DMS114 treated with DMSO at 0.1 percent for 48 hours (cell line): ENCODE measurements at regions not wholly inside any gene's neighbourhood (a gene's known extent, or its start where the extent isn't known, plus 50 kb on each side); places are given as distances from the start of the nearest gene placed in this dataset.

Source experiments
- DNase-seq: peaks from one replicate; lab custom pipeline; 2025; ENCODE audit not compliant: unreplicated experiment; lab: John Stamatoyannopoulos, UW

DNA sequence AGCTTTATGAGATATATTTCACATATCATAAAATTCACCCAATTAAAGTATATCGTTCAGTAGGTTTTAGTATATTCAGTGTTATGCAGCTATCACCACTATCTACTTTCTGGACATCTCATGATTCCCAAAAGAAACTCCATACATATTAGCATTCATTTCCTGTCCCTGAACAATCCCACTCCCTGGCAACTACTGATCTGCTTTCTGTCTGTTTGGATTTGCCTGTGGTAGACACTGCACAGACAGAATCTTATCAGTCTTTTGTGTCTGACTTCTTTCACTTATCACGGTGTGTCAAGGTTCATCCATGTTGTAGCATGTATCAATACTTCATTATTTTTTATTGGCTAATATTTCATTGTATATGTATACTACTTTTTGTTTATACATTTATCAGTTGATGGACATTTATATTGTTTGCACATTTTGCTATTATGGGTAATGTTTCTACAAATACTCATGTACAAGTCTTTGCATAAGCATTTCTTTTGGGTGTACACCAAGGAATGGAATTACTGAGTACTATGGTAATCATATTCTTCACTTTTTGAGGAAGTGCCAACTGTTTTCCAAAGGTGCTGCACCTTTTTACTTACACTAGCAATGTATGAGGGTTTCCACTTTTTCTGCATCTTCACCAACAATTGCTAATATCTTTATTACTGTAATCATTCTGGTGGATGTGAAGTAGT lies 373.9 kb downstream of the AASDHPPT start:
- DNase-seq: no peak

DNA sequence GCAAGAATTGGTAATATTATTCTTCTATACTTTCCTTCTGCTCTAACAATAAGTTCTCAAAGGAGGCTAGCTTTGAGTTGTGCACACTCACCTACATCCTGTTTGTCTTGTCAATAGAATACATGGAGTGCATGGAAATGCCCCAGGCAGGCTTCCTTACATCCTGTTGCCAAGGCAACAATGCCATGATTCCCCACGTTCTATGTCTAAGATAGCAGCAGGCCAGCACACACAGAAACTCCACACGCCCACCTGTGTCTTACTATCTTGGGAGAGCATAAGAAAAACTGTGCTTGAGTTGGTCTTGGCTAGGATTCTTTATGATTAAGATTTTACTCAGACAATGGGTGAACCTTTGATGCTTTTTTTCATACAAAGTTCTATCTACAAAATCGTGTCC lies 379.2 kb downstream of the AASDHPPT start:
- no peak for DNase-seq

DNA sequence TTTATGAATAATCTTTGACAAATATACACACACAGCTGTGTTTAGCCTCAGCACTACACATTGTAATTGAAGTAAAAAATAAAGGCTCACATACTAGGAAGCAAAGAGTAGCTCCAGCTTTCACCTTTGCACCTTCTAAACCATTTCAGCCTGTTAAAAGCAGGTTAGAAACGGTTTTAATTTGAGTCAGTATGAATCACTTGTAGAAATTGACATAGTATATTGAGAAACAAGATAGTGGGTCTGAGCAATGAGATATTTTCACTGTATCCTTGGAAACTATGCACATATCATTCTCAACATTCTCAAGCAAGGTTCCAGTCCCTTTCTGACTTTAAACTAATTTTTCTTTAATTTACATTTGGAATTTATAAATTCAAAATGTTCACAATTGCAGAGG lies 380.3 kb downstream of the AASDHPPT start:
- no peak for DNase-seq

DNA sequence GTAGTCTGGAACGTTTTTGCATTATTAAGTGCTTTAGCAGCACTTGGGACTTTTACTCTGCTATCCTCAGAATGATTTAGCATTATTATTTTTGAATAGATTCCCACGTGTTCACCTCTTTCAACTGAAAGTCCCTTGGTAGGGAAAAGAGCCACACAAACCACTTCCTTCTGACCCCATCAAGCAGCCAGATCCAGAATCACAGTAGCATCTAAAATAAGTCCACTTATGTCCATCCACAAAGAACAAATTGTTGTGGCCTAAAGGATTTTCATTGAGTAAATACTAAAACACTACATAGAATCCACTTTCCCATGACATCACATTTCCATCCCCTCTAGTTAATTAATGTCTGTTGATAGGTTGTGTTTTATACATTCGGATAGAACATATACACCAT lies 381.7 kb downstream of the AASDHPPT start:
- DNase-seq: no peak

DNA sequence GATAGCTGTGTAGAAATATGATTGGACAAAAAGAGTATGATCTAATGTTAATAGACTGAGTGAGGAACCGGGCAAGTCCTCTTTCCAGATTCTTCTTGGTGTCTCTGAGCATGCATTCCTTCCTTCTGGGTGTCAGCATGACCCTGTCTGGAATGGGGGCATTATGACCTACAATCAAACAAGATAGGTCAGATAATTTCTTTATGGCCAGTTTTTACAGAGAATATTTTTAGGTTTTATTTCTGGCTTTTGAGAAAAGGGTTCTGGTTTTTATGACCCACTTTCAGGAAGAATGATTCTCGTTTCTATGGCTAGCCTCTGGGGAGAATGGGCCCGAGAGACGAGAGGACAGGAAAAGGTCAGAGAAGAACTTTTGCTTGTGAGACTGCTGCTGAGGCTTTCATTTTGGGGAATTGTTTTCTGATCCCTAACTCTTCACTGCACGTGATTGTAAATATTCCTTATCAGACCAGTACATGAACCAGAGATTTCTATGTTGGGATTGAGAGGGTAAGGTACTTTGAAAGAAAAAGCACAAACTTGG lies 383.8 kb downstream of the AASDHPPT start:
- no peak for DNase-seq

DNA sequence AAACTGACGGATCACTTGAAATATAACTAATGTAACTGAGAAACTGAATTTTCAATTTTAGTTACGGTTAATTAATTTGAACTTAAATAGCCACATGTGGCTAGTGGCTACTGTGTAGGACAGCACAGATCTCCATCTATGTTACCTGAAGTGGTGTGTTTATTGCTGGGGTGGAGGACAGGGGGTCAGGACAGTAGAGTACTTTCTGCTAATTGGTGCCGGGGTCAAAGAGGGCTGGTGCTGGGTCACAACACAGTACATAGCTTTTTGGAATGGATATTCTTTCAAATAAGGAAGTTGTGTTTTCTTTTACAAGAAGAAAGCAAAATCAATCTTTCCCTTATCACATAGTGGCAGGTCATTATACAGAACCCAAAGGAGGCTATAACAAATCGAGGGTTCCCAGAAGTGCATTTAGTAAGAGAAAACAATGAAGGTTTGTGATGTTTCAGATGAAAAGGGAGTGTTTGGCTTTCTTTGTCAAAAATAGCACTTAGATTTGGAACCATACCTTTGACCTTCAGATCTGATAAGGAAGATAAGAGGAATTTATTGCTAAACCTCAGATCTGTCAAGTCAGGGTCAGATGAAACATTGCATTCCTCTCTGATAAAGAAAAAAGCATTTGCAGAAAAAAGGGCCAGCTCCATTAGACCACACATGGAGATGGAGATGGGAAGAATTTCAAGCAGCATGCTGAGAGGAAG lies 384.5 kb downstream of the AASDHPPT start:
- no peak for DNase-seq

DNA sequence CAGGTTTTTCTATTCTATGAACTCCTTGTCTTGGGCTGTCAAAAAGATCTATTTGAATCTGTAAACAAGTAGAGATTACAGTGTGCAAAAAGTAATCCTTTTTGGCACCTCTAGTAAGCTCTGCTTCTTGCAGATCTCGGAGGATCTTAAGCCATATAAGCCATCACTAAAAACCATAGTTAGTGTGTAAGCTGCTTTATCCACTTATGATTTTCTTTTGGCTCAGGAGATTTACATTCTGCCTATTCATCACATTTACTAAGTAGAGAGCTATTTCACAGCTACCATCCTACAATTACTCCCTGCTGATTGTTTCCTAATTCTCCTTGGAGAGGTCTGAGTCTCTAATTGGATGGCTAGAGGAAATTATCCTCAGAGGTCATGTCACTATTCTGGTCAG lies 385.7 kb downstream of the AASDHPPT start:
- DNase-seq: no peak

DNA sequence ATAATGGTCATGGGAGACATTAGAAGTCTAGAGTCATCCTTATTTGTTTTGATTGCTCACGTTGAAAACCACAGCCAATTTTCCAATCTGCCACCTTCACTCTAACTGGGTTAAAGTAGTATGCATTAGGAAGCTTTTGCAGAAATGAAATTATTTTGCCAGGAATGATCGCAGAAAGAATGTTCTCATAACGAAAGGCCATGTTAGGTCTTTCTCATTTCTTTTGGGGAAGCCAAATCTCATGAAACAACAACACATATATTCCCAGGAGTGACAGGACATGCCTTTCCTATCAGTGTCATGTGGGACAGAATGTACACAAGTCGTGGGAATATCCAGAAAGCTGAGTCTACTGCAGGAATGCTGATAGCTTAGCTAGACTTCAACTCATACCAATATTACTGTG lies 386.3 kb downstream of the AASDHPPT start:
- DNase-seq: no peak

DNA sequence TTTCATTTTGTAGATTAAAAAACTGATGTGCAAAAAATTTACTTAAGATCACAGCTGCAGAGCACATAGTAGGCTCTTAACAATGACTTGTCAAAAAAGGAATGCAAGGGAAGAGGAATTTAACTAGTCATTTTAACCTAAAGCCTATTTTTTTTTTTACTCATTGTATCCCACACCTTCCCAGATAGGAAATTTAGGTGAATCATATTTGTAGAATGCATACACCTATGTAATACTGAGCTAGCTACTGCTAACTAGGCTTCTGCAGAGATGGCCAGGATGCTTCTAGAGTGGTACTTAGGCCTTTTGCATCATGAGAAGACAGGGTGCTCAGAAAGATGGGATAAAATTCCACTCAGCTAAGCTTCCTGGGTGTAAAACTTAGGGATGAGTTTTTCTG lies 387.3 kb downstream of the AASDHPPT start:
- no peak for DNase-seq

DNA sequence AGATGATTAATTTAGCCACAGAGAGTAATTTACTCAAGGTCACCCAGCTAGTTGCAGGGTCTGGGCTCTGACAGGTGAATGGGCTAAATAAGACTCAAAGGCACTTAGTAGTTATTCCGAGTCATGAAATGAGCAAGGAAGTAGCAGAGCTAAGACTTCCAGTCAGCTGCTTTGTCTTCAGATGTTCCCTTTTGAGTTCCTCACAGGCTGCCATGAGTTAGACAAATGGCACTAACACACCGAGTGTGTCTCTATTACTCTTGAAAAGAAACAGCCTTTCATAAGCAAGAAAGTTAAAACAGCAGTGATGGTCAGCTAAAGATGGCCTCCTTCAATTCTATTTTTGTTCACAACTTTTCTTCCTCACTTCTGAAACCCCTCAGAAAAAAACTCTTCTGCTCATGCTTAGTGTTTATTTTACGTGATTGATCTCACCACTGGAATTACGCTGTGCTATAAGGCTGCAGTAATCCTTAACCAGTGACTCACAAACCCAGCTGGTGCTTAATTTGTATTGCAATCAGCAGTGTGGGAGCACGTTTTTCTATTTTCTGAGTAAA lies 389.1 kb downstream of the AASDHPPT start:
- no peak for DNase-seq

DNA sequence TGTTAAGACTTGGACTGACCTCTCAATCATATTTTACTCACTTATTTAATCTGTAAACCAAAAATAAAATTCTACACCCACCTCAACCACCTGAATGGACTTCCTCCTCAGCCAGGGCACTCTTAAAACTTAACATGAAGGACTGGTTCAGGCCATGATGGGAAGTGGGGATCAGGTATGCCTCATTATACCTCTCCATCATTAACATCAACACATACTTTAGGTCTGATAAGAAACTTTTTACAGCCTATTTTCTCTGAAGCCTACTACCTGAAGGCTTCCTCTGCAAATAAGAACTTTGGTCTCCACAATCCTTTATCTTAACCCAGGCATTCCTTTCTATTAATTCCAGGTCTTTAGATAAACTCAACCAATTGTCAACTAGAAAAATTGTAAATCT lies 390.0 kb downstream of the AASDHPPT start:
- no peak for DNase-seq

DNA sequence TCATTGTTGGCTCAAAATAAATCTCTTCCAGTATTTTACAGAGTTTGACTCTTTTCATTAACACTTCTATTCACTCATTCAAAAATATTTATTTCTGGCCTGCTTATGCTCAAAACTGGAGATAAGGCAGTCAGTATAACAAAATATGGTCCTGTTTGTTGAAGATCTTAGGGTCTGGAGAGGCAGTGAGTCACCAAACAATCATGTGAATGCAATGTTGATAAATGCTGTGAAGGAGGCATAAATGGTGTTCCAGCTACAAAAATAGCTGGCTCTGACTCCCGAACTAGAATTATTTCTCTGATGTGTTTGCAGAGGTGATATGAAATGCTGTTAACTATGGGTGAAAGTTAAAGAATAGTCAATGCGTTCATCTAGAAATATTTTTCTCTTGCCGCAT lies 390.6 kb downstream of the AASDHPPT start:
- no peak for DNase-seq

DNA sequence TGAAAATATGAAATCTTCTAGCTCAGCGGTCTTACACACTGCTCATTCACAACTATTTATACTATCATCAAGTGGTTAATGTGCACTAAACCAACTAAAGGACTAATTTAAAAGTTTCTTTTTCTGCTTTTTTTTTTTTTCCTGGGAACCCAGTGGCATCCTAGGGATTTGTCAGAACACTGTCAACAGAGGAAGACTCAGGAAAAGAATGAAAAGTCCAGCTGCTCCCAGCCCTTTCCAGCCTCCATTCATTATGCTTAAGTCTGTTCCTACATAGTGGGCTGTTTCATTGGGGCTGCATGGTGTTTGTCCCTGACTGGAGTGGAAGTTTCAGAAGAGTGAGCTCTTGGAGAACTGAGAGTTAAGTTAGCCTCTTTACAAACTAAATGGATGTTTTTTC lies 391.1 kb downstream of the AASDHPPT start:
- no peak for DNase-seq

DNA sequence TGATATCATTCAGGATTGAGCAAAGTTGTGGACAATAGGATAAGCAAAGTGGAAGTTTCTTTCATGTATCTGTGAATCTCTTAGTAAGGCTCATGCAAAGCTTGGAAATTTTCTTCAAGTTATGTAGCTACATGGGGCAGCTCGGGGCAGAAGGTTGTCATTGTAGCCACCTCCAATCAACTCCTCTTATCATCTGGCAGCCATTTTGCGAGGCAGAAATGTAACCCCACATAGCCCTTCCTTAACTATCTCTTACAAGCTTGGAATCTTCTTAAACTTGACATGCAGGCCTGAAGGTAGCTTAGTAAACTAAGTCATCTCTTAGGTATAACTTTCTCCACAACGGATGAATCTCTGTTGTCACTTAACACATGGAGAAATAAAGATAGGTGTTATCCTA lies 392.8 kb downstream of the AASDHPPT start:
- DNase-seq: no peak

DNA sequence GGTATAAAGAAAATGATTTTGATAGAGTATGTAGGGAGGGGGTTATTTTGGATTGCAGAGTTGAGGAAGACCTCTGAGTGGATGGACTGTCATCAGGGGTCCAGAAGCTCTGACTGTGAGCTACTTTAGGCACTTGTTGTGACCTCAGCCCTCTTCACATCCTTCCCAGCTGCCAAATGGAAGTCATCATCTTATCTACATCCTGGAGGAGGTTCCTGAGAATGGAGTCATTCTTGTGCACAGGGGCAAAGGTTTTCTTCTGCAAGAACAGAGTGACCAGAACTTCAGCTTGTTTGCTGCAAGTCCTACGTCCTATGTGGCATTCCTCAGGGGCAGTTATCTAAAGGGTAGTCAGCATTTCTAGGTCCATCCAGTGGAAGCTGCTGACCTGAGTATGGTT lies 393.8 kb downstream of the AASDHPPT start:
- no peak for DNase-seq

DNA sequence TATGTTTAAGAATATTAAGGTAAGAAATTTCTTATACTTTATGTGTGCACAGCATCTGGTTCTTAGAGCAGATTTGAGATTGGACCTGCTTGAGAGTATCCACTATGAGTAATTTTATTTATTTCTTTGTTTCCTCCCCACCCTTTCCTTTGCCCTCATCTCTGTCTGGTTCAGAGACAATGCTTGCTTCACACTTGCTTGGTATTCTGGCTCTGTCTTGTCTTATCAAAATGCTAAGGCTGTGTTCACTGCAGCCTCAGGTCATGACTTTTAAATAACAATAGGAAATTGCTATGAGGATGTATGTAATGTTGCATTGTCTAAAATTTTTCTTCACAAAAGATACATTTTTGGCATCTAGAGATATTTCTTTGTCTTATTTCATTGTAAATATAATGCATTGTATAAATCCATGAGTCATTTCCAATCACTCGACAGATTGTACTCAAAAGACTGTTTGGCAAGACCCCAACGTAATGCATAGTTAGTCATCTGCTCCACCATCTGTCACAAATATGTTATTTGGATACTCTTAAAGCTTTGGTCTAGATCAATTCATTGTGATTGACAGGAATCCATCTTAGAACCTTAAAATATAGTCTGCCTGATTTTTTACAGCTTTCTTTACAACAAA lies 395.7 kb downstream of the AASDHPPT start:
- DNase-seq: no peak

DNA sequence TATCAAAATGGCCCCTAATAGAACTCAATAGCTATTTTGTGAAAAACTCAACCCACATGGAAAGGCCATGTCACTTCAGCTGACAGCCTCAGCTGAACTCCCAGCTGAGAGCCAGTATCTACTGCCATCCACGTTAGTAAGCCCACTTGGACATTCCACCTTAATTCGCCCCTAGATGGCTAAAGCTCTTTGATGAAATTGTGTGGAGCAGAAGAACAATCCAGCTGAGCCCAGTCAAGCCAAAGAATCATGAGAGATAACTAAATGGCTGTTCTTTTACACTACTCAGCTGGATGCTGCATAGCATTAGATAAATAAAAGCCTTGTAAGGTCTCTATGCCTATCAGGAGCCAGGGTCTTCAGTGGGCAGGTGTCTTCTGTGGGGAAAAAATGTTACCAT lies 396.8 kb downstream of the AASDHPPT start:
- DNase-seq: no peak

DNA sequence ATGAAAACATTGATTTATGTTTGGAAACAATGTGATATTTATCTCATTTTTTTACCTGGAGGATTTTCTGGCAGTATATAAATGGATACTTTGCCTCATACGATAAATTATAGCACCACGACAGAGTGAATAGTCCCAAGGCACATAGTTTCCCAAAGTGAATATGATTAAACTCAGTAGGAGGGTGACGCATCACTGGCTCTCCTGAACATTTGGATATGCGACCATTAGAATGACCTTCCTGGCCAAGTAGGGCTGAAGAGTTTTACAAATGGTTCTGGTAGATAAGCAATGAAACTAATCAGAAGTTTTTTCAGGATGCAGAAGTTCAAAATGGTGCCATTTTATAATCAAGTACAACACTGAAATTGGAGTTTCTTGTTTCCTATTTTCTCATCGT lies 397.7 kb downstream of the AASDHPPT start:
- DNase-seq: no peak

DNA sequence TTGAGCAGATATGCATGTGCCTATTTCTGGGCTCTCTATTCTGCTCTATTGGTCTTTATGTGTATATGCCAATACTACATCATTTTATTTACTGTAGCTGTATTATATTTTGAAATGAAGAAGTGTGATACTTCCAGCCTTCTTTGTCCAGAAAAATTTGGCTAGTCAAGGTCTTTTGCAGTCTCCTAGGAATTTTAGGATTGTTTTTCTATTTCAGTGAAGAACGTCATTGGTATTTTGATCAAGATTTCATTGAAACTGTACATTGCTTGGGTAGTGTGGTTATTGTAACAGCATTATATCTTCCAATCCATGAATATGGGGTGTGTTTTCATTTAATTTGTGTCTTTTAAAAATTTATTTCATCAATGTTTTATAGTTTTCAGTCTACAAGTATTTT lies 400.3 kb downstream of the AASDHPPT start:
- no peak for DNase-seq

DNA sequence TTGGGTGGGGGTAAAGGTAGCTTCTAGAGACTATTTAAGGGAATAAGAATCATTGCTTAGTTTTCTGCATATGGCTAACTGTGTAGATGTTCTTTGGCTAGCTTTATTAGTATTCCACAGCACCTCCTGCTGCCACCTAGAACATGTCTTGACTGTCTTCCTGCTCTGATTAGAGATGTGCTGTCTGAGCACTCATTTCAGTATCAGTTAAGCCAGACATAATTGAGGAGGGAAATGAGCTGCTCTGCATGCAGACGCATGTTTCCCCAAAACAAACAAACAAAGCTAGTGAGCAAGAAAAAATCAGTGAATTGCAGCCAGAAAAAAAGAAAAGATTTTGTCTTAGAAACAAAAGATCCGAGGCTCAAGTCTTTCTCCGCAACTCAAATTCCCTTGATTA lies 402.2 kb downstream of the AASDHPPT start:
- DNase-seq: no peak

DNA sequence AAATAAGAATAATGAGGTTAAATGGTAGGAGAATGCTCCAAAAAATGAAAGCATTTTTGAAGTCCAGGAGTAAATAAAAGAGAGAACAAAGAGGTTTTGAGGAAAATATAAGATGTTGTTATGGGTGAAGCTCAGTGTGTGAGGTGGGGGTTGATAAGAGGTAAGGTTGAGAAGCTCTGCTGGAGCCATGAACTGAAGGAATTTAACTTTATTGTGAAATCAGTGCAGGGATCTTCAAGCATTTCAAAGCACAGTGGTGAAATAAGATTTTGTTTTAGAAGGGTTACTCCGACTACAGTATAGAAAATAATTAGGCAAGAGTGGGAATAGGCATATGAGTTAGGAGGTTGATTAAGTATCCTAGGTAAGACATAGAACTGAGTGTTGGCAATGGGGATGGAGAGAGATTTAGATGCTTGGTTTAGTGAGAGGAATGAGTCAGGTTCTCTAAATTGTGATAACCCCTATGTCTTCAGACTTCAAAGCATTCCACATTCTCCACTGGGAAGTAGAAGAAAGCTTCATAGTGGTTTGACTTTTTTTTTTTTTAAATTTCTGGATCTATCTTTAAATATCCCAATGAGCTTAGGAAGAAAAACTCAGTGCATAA lies 403.2 kb downstream of the AASDHPPT start:
- no peak for DNase-seq
